ENCODE measurements at regions not wholly inside any gene's neighbourhood (a gene's known extent, or its start where the extent isn't known, plus 50 kb on each side); places are given as distances from the start of the nearest gene placed in this dataset.

DNA sequence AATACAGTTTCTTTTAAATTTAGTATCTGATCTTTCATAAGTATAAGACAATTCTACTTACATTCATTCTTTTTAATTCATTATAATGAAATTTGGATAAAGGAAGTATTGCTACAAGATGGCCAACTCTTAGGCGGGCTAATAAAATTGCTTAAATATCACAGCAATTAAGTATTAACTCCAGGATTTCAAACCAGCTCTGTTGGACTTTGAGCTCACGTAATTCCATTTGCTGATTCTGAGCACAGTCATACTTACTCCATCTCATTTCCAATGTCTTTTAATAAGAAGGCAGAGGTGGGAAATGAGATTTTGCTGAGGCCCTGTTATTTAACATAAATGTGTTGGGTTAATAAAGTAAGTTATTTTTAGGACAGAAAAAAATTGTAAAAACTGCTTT is 748.1 kb downstream of the KCNA4 start:
- H3K27ac ChIP-seq, result no peak overlapping the region
- no peaks in the 10 kb centered on the region for H3K36me3 ChIP-seq
- no peak overlapping the region for H3K4me3 ChIP-seq
- no peak for TF ChIP-seq POLR2A (IDR thresholded peaks at IDR 0.05)
- no peak for TF ChIP-seq CTCF (IDR thresholded peaks at IDR 0.05)
- TF ChIP-seq POLR2AphosphoS5 (IDR thresholded peaks at IDR 0.05), result no peak
- no peak for DNase-seq (ENCODE audit: low spot score in 2 of 2)
- no peaks in the 10 kb centered on the region for H3K9me3 ChIP-seq
- intact Hi-C loops (cut with DNase I; ENCODE audit: low total_unique reads), result no loop called here
- H3K4me1 ChIP-seq, result no peaks in the 10 kb centered on the region
- H3K27me3 ChIP-seq, result no peaks in the 10 kb centered on the region

DNA sequence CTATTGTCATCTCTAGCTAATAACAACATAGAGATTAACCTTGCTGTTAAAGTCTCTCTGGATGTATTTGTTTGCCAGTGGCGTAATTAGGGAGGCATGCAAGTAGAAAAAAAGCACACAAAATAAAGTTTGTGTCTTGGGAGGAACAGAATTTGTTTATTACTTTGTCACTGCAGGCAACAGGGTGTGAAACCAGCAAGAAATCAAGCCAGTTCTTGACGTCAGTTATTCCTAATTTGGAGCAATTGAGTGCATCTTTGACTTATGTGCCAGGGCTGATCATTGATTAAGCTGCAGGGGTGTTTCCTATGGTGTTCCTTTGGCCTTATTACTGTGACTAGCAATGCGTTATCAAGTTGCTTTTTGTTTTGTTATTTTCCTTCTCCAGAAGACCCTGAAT is 751.0 kb downstream of the KCNA4 start:
- Histone ChIP-seq H3K36me3 (no peaks in the 10 kb centered on the region), H3K4me1 (no peaks in the 10 kb centered on the region), H3K4me3 (no peak overlapping the region), H3K9me3 (no peaks in the 10 kb centered on the region), H3K27ac (no peak overlapping the region), H3K27me3 (no peaks in the 10 kb centered on the region)
- TF ChIP-seq POLR2A (IDR thresholded peaks at IDR 0.05) (no peak), POLR2AphosphoS5 (IDR thresholded peaks at IDR 0.05) (no peak), CTCF (IDR thresholded peaks at IDR 0.05) (no peak)
- DNase-seq (ENCODE audit: low spot score in 2 of 2), result no peak
- intact Hi-C loops (cut with DNase I; ENCODE audit: low total_unique reads), result no loop called here

DNA sequence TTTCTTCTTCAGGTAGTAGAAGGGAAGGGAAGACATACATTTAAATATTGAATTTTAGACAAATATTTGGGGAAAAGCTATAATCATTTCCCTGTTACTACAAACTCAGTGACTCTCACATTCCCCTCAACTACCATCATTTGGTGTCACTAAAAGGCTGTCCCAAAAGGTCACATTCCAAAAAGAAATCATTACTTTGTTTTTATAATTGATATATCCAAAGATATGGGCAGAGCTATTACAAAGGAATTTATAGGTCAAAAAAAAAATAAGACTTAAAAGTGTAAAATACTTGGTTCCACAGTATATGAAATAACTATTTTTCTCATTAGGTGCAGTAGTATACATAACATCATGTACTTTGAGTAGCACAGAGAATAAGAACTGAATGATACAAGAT is 751.4 kb downstream of the KCNA4 start:
- Histone ChIP-seq H3K9me3 (no peaks in the 10 kb centered on the region), H3K27me3 (no peaks in the 10 kb centered on the region), H3K4me3 (no peak overlapping the region), H3K27ac (no peak overlapping the region), H3K36me3 (no peaks in the 10 kb centered on the region), H3K4me1 (no peaks in the 10 kb centered on the region)
- DNase-seq (ENCODE audit: low spot score in 2 of 2), result no peak
- intact Hi-C loops (cut with DNase I; ENCODE audit: low total_unique reads), result no loop called here
- no peak for TF ChIP-seq POLR2A (IDR thresholded peaks at IDR 0.05)
- no peak for TF ChIP-seq CTCF (IDR thresholded peaks at IDR 0.05)
- no peak for TF ChIP-seq POLR2AphosphoS5 (IDR thresholded peaks at IDR 0.05)

- TF ChIP-seq CTCF (IDR thresholded peaks at IDR 0.05), result no peak
- no peak for TF ChIP-seq POLR2AphosphoS5 (IDR thresholded peaks at IDR 0.05)
- no peak for TF ChIP-seq POLR2A (IDR thresholded peaks at IDR 0.05)
These were observed 752.7 kb downstream of the KCNA4 start for GRCh38 chr11:29263971-29264682.

DNA sequence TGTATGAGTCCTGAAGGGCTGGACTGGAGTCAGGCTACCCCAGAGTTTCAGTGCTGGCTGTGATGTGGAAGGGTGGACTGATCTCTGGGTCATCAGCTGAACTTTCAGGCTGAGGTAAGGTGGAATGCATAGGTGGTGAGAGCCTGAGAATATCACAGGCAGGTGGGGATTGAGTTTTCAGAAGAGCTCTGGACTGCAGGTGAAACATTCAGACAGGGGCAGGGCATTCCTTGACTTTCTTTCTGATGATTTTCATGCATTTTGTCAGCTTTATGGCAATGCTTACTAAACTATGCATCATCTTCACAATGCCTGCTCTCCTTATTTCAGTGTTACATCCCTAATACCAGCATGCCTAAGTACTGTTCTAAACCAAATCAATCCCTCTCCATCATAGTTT is 755.0 kb downstream of the KCNA4 start:
- TF ChIP-seq POLR2A (IDR thresholded peaks at IDR 0.05) (no peak), CTCF (IDR thresholded peaks at IDR 0.05) (no peak), POLR2AphosphoS5 (IDR thresholded peaks at IDR 0.05) (no peak)
- H3K9me3 ChIP-seq, result no peaks in the 10 kb centered on the region
- intact Hi-C loops (cut with DNase I; ENCODE audit: low total_unique reads), result no loop called here

More at GRCh38 chr11:29263971-29264682, 752.7 kb downstream of the KCNA4 start:
- no peaks in the 10 kb centered on the region for H3K4me1 ChIP-seq
- no peaks in the 10 kb centered on the region for H3K27me3 ChIP-seq
- no peak for DNase-seq (ENCODE audit: low spot score in 2 of 2)
- H3K4me3 ChIP-seq, result no peak overlapping the region
- H3K9me3 ChIP-seq, result no peaks in the 10 kb centered on the region
- intact Hi-C loops (cut with DNase I; ENCODE audit: low total_unique reads), result no loop called here
- H3K27ac ChIP-seq, result no peak overlapping the region
- H3K36me3 ChIP-seq, result no peaks in the 10 kb centered on the region

More for the DNA sequence above, 755.0 kb downstream of the KCNA4 start:
- Histone ChIP-seq H3K27me3 (no peaks in the 10 kb centered on the region), H3K27ac (no peak overlapping the region), H3K36me3 (no peaks in the 10 kb centered on the region), H3K4me1 (no peaks in the 10 kb centered on the region), H3K4me3 (no peak overlapping the region)
- DNase-seq (ENCODE audit: low spot score in 2 of 2), result no peak

All from breast epithelium (tissue), 4 donors.